ENCODE measurements at regions not wholly inside any gene's neighbourhood (a gene's known extent, or its start where the extent isn't known, plus 50 kb on each side); places are given as distances from the start of the nearest gene placed in this dataset.

DNA sequence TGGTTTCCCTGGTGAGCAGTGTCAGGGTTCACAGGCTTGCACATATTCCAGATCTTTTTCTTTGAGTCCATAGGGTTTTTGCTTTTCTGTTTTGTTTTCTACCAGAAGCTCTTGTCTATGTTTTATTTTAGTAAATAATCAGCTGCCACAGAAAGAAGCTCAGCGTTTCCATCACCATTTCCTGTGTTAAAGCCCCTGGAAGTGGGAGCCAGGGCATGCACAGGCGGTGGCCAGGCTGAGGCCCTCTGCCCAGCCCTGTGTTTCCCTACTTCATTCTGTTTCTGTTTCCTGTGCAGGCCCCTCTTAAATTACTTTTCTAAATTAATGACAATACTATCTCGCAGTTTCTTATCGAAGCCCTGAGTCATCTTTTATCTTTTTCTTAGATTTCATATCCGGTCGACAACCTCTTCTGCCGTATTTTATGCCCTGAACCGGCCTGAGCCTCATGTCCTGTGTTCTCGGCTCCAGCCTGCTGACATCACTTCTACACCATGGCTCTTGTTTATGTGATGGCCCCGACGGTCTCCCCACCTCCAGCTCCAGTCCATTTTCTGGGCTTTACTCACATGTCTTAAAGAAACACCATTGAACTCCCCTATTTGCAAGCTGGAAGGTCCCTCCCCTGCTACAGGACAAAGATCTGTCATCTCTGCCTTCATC is 442.2 kb downstream of the TCERG1L start:
- CTCF ChIA-PET = no interaction called here
- Histone ChIP-seq H3K27me3 (replicated peaks; ENCODE audit: insufficient read depth, low read depth, low read length, poor library complexity) (no peaks in the 10 kb centered on the region), H3K36me3 (ENCODE audit: insufficient read depth, low read length, poor library complexity, severe bottlenecking) (no peaks in the 10 kb centered on the region), H3K4me3 (ENCODE audit: low read depth, low read length, poor library complexity, severe bottlenecking) (no peak overlapping the region), H3K9me3 (ENCODE audit: low read depth, low read length, poor library complexity, severe bottlenecking) (no peaks in the 10 kb centered on the region), H3K4me1 (ENCODE audit: insufficient read depth, low read length, poor library complexity, severe bottlenecking) (no peaks in the 10 kb centered on the region), H3K27ac (ENCODE audit: low read depth, low read length, poor library complexity, severe bottlenecking) (no peak overlapping the region)
- intact Hi-C loops (cut with micrococcal nuclease; ENCODE audit: unreplicated experiment) = no loop called here
- no peak for DNase-seq (ENCODE audit: low spot score)
- TF ChIP-seq, protein P1, sequence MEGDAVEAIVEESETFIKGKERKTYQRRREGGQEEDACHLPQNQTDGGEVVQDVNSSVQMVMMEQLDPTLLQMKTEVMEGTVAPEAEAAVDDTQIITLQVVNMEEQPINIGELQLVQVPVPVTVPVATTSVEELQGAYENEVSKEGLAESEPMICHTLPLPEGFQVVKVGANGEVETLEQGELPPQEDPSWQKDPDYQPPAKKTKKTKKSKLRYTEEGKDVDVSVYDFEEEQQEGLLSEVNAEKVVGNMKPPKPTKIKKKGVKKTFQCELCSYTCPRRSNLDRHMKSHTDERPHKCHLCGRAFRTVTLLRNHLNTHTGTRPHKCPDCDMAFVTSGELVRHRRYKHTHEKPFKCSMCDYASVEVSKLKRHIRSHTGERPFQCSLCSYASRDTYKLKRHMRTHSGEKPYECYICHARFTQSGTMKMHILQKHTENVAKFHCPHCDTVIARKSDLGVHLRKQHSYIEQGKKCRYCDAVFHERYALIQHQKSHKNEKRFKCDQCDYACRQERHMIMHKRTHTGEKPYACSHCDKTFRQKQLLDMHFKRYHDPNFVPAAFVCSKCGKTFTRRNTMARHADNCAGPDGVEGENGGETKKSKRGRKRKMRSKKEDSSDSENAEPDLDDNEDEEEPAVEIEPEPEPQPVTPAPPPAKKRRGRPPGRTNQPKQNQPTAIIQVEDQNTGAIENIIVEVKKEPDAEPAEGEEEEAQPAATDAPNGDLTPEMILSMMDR (conservative IDR thresholded peaks at IDR 0.05; ENCODE audit: low read depth, low read length) = no peak
- no peak for TF ChIP-seq EZH2 (IDR thresholded peaks at IDR 0.05; ENCODE audit: borderline replicate concordance, low read depth, low read length, poor library complexity, severe bottlenecking)
- POLR2A ChIA-PET (ENCODE audit: low non-redundant PET) = no interaction called here
- no TSS peak for BruUV-seq (replicated peaks)

DNA sequence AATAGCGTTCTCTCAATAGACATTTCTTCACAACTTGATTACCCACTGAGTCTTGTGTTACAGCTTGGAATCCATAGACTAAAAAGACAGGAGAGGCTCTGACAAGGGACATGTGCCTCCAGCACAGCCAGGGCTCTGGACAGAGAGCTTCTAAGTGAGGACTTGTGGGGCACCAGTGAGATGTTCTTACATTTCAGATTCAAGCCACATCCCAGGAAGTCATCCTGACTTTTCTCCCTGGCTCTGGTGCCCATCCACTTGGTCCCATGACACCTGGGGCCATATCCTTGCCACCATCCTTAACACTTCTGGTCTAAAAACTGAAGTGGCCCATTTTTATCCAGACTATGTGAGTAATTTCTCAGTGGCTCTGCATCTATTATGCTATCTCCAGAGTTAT is 440.1 kb downstream of the TCERG1L start:
- no peaks in the 10 kb centered on the region for H3K9me3 ChIP-seq (ENCODE audit: low read depth, low read length, poor library complexity, severe bottlenecking)
- H3K27me3 ChIP-seq (replicated peaks; ENCODE audit: insufficient read depth, low read depth, low read length, poor library complexity) = no peaks in the 10 kb centered on the region
- no peaks in the 10 kb centered on the region for H3K36me3 ChIP-seq (ENCODE audit: insufficient read depth, low read length, poor library complexity, severe bottlenecking)
- ChIA-PET POLR2A (ENCODE audit: low non-redundant PET) (no interaction called here), CTCF (no interaction called here)
- H3K4me3 ChIP-seq (ENCODE audit: low read depth, low read length, poor library complexity, severe bottlenecking) = no peak overlapping the region
- TF ChIP-seq EZH2 (IDR thresholded peaks at IDR 0.05; ENCODE audit: borderline replicate concordance, low read depth, low read length, poor library complexity, severe bottlenecking) = no peak
- TF ChIP-seq, protein P1 (conservative IDR thresholded peaks at IDR 0.05; ENCODE audit: low read depth, low read length) = no peak
- H3K27ac ChIP-seq (ENCODE audit: low read depth, low read length, poor library complexity, severe bottlenecking) = no peak overlapping the region
- no TSS peak for BruUV-seq (replicated peaks)
- DNase-seq (ENCODE audit: low spot score) = no peak
- intact Hi-C loops (cut with micrococcal nuclease; ENCODE audit: unreplicated experiment) = no loop called here
- H3K4me1 ChIP-seq (ENCODE audit: insufficient read depth, low read length, poor library complexity, severe bottlenecking) = no peaks in the 10 kb centered on the region

DNA sequence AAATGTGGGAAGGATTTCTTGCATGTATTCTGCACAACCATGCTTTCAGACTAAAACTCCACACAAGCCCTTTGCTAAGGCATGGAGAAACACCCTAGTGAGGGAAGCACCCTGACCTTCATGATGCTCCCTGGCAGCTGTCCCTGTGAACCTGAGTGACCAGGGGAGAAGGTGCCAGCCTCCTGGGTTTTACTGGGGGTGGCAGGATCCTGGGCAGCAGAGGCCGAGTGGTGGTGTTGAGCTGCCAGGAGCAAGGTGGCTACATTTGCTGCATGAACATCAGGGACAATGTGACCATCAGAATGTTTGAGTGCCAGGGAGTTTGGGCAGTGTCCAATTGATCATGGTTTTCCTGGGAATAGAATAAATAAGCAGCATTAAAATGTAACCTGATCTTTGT is 437.9 kb downstream of the TCERG1L start:
- no TSS peak for BruUV-seq (replicated peaks)
- POLR2A ChIA-PET (ENCODE audit: low non-redundant PET) = no interaction called here
- CTCF ChIA-PET = no interaction called here
- H3K36me3 ChIP-seq (ENCODE audit: insufficient read depth, low read length, poor library complexity, severe bottlenecking) = no peaks in the 10 kb centered on the region
- TF ChIP-seq, protein P1 (conservative IDR thresholded peaks at IDR 0.05; ENCODE audit: low read depth, low read length) = no peak
- no peak for TF ChIP-seq EZH2 (IDR thresholded peaks at IDR 0.05; ENCODE audit: borderline replicate concordance, low read depth, low read length, poor library complexity, severe bottlenecking)
- DNase-seq (ENCODE audit: low spot score) = no peak
- H3K4me3 ChIP-seq (ENCODE audit: low read depth, low read length, poor library complexity, severe bottlenecking) = no peak overlapping the region
- intact Hi-C loops (cut with micrococcal nuclease; ENCODE audit: unreplicated experiment) = no loop called here
- no peaks in the 10 kb centered on the region for H3K9me3 ChIP-seq (ENCODE audit: low read depth, low read length, poor library complexity, severe bottlenecking)
- H3K27ac ChIP-seq (ENCODE audit: low read depth, low read length, poor library complexity, severe bottlenecking) = no peak overlapping the region
- no peaks in the 10 kb centered on the region for H3K27me3 ChIP-seq (replicated peaks; ENCODE audit: insufficient read depth, low read depth, low read length, poor library complexity)
- no peaks in the 10 kb centered on the region for H3K4me1 ChIP-seq (ENCODE audit: insufficient read depth, low read length, poor library complexity, severe bottlenecking)

All from A673 (cell line).